UCSD-AML1 (cell line): ENCODE measurements at regions not wholly inside any gene's neighbourhood (a gene's known extent, or its start where the extent isn't known, plus 50 kb on each side); places are given as distances from the start of the nearest gene placed in this dataset.

Experiments used
- DNase-seq: peaks from one replicate; lab custom pipeline; 2025; ENCODE audit not compliant: unreplicated experiment; lab: John Stamatoyannopoulos, UW

GRCh38 chr22:22042599-22043295 lies 60.2 kb upstream of the TOP3B start:
- DNase-seq: no peak

DNA sequence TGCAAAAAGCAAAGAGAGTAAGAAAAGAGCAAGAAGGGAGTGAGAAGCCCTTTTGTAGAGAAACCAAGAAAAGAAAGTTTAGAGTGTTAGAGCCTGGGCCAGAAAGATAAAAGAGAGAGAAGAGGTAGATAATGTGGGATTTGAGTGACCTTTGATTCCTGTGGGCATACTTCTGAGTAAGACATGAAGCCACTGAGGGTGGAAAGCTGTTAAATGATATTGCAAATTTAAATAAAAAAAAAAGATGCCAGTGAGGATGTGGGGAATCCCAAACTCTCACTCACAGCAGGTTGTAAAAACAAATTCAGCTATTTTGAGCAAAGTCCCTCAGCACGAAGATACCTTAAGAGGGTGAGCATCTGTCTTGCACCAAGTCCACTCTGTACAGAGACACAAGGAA lies 59.4 kb upstream of the TOP3B start:
- no peak for DNase-seq

DNA sequence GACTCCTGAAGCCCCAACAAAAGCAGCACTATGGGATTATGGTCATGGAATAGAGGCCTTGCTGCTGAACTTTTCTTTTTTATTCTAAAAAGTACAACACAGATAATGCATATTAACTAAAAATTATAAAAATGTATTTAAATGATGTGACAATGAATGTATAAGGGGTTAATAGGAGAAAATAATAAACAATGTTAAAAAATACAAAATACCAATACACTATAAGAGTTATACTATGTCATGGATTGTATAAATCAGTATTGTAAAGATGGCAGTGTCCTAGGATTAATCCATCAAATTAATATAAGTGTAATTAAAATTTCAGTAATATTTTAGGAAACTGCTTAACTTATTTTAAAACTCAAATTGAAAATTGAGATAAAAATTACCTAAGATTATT lies 58.3 kb upstream of the TOP3B start:
- no peak for DNase-seq

DNA sequence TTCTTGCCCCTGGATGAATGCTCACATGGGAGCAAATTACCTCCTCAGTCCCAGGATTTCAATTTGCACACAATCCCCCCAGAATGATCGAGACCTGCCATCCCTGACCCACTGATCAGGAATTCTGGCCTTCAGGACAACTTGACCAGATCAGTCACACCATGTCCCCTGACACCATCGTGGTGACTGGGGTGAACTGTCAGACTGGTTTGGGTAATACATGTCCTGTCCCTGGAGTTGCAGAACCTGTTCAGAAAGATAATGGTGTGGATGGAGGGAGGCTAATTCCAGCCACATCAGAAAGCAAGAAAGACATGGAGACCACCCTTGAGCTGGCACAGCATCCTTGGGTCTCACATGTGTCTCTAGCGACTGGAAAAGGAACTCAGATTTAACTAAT lies 57.9 kb upstream of the TOP3B start:
- DNase-seq: no peak

GRCh38 chr22:22039286-22040074 lies 56.9 kb upstream of the TOP3B start:
- no peak for DNase-seq

- no peak for DNase-seq
Measured at GRCh38 chr22:22038178-22038880, 55.7 kb upstream of the TOP3B start.

DNA sequence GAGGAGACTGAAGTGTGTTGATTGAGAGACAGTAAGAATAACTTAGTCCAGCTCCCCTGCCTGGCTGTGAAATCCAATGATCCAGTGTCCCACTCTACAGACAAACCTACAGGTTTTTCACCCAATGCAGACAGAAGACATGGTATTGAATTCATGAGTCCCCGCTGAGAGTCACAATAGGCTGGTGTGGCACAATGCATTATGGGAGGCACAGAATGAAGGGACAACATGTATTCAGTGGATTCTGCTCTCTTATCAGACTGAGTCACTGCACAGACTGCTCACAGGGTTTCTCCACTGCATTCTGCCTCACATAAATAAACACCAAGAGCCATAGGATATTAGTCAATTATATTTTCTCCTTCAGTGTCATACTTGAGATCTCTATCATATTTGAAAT lies 55.2 kb upstream of the TOP3B start:
- no peak for DNase-seq

DNA sequence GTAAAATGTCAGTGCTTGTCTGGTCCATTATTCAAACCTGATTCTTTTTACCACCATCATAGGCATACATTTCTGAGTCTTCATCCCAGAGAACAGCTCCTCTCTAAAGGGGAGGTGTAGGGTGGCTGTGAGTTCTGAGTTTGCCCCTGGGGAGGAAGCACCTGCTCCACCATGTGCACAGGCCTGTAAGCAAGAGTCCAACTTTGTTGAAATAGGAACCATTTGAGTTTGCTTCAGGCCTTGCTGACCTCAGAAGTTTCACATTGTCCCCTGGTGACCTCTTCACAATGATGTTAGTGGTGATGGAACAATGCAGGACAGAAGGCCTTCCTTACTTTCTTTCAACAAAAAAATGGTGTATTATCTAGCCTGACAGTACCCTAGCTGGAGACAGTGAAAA lies 54.6 kb upstream of the TOP3B start:
- DNase-seq: no peak

DNA sequence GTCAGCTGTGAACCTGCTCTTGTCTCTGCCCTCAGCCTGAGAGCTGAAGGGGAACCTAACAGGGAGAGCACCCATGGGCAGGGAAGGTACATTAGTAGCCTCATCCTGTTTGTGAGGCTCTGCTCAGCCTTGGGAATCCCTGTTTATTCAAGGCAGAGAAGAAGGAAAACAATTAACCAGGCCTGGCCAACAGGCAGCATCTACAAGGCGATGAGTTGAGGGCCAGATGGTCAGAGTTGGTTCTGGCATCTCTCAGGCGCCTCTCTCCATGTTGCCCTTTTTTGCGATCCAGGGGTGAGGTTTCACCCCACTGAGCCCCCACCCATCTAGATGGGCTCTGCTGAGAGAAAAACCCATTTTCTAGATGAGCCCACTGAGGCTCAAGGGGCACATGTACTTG lies 54.0 kb upstream of the TOP3B start:
- DNase-seq: no peak

DNA sequence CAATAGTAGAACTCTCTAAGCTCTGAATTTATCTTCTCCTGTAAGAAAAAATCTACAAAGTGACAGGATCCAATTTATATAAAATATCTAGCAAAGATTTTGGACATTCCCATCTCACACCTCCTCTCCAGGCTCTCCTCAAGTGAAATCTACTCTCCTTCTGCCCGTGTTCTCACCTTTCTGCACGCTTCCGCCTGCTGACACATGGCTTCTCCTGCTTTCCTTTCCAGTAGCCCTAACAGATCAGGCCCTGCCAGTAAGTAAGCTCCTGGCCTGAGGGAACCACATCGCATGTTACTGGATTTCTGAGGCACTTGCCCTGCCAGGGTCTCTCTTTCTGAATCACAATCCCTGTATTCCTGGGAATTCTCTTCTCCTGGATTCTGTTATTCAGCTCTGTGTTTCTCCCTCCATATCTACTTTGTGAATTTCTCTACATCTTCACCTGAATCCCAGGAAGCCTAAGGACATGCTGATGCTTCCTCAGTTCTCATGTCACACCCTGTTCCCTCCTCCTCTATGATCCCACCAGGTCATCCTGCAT lies 53.3 kb upstream of the TOP3B start:
- no peak for DNase-seq

DNA sequence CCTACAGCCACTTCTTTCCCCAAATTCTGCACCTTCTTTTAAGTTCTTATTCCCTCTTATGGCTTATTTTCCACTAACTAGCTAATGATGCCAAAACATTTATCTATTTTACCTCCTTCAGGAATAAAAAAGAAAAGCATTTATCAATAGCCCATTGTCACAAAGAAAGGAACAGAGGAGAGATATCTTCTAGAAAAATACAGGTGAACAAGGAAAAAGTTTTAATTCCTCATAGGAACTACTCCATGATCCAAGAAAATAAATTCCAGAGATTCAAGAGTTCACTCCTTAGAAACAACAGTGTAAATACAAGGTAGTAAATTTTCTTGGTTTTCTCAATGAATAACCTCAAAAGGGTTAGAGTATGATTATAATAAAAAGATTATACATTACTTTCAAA lies 52.6 kb upstream of the TOP3B start:
- no peak for DNase-seq

- no peak for DNase-seq
Measured at GRCh38 chr22:22034469-22035132, 52.0 kb upstream of the TOP3B start.

DNA sequence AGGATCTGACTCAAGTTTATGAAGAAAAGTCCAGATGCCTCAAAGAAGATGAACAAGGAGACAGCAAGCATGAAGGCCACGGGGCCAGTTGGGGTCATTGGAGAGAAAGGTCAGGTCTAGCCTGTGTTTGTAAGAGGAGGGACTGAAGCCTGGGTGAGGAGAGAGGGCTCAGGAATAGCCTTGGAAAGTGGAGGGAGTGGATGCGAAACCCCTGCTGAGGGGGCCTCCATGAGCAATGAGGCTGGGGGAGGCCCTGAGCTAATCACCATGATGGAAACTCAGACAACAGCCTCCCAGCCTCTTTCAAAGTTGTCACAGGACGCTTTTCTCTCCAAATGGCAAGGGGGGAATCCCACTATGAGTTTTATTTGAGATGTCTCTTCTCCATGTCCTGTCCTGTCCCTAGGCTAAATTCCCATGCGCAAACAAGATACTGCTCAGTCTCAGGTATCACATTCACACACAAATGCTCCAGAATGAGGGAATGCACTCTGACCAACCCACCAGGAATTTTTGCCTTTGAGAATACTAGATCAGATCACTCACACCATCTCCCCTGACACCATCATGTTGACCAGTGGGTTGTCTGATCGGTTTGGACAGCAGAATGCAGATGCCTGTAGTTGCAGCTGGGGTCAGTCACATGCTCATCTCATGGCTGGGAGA lies 51.3 kb upstream of the TOP3B start:
- no peak for DNase-seq

- no peak for DNase-seq
Measured at GRCh38 chr22:22032906-22033802, 50.6 kb upstream of the TOP3B start.

DNA sequence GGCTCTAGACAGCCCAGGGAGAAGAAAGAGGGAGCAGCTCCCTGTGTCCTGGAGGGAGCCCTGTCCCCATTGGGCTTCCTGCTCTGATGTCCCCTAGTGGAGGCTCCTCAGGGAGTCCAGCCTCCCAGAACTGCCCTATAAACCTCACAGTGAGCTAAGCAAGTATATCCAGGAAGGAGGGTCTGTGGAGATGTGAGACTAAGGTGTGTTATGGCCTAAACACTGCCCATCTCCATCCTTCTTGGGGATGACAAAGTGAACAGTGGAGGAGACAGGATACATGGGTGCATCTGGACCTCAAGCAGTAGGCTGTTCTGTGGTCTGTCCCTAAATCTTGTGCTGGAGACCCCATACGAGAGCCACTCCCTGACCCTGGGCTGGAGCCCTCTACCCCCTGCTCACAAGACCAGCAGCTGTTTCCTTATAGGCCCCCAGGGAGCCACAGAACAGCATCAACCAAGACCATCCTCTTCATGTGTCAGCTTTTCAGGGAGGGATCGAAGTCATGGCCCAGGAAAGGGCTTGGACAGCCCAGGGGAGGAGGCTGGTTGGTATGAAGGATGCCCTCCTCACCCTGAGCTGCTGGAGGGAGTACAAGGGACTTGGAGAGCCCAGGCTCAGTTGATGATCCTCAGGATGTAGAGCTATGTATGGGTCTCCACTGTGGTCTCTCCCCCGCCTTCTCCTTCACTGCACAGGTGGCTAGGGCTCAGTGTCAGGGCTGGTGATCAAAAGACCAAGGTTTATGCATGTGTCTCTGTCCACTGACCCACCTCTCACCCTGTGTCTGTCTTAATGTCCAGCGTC lies 49.7 kb upstream of the TOP3B start:
- DNase-seq: no peak
